Gastroesophageal sphincter (tissue), 4 donors: ENCODE measurements at regions not wholly inside any gene's neighbourhood (a gene's known extent, or its start where the extent isn't known, plus 50 kb on each side); places are given as distances from the start of the nearest gene placed in this dataset.
"Not testable (repeated sequence)": the region's sequence is repeated elsewhere in the genome, so short reads cannot be mapped to it uniquely, and the experiment has no call there.

ENCODE experiments used
- ATAC-seq: fragments of 150-250 bp; one replicate; pipeline ENCODE4 v1.9.1; 2016; ENCODE audit warnings: mild to moderate bottlenecking, moderate library complexity
- H3K27ac ChIP-seq, 4 donors: fragments of 200-600 bp; sonication (generic) in 3 of 4; 1 replicate in 3 of 4; 2 replicates in 1 of 4; pipeline ENCODE4 v1.5.1; 2016 to 2019
- H3K27me3 ChIP-seq: fragments of 200-600 bp; sonication (generic); one replicate; pipeline ENCODE4 v1.5.1; 2019
- H3K36me3 ChIP-seq, 2 donors: fragments of 200-600 bp; sonication (generic); one replicate each; pipeline ENCODE4 v1.5.1; 2019; ENCODE audit warnings: control low read depth in 1 of 2
- H3K4me1 ChIP-seq, 3 donors: fragments of 200-600 bp; sonication (generic); 1 replicate in 2 of 3; 2 replicates in 1 of 3; pipeline ENCODE4 v1.5.1; 2016 to 2019; ENCODE audit warnings: control low read depth in 2 of 3
- H3K4me3 ChIP-seq, 2 donors: fragments of 200-600 bp; sonication (generic); one replicate each; pipeline ENCODE4 v1.5.1; 2019; ENCODE audit warnings: mild to moderate bottlenecking in 1 of 2, moderate library complexity in 1 of 2
- H3K9me3 ChIP-seq, 3 donors: fragments of 200-600 bp; sonication (generic); one replicate each; pipeline ENCODE4 v1.5.1; 2017 to 2019; ENCODE audit warnings: control low read depth in 2 of 3
- CTCF ChIP-seq, 4 experiments: fragments of 200-600 bp in 2 of 4; fragments of 450-650 bp in 2 of 4; sonication (generic) in 1 of 4; IDR thresholded peaks; one replicate each; pipeline ENCODE4 v1.5.1; 2017 to 2019; ENCODE audit warnings: antibody characterized with exemption in 4 of 4, mild to moderate bottlenecking in 2 of 4, moderate library complexity in 2 of 4
- EP300 ChIP-seq: sonication (generic); formaldehyde crosslinking; IDR thresholded peaks from one replicate; pipeline ENCODE4 v1.6.1; 2017; ENCODE audit warnings: antibody characterized with exemption, mild to moderate bottlenecking
- POLR2A ChIP-seq, 2 donors: fragments of 450-650 bp; IDR thresholded peaks; one replicate each; pipeline ENCODE4 v1.6.1; 2017; ENCODE audit warnings: antibody characterized with exemption in 2 of 2, mild to moderate bottlenecking in 2 of 2, moderate library complexity in 1 of 2
- POLR2AphosphoS5 ChIP-seq: sonication (generic); formaldehyde crosslinking; IDR thresholded peaks from one replicate; pipeline ENCODE4 v1.6.1; 2017; ENCODE audit warnings: antibody characterized with exemption
- WGBS, 2 donors: methylation state at CpG; one replicate each; pipeline ENCODE4 v1.1.5; 2018; ENCODE audit warnings: low coverage in 1 of 2; 5-methylcytosine and 5-hydroxymethylcytosine counted together

- ATAC-seq = no peak
- no peak overlapping the region for H3K4me3 ChIP-seq
These were observed 385.8 kb upstream of the SMIM30 start for GRCh38 chr7:113504142-113504541.

GRCh38 chr7:113496586-113496985 is 378.2 kb upstream of the SMIM30 start:
- WGBS, 2 donors = 100% methylated on average over 1 of the region's 3 CpGs
- H3K9me3 ChIP-seq, H3K36me3 ChIP-seq, ATAC-seq, H3K27me3 ChIP-seq, H3K4me3 ChIP-seq, H3K4me1 ChIP-seq, H3K27ac ChIP-seq: not testable (repeated sequence)

More at GRCh38 chr7:113504142-113504541, 385.8 kb upstream of the SMIM30 start:
- TF ChIP-seq EP300 (no peak), POLR2AphosphoS5 (no peak)
- Histone ChIP-seq H3K27me3 (no peaks in the 10 kb centered on the region), H3K27ac (no peak overlapping the region), H3K9me3 (no peaks in the 10 kb centered on the region), H3K4me1 (no peaks in the 10 kb centered on the region), H3K36me3 (no peaks in the 10 kb centered on the region)

- WGBS, 2 donors = 27% methylated on average over 3 of the region's 8 CpGs; no CpG with 5 or more reads in 1 of the 2 donors
- ATAC-seq, H3K36me3 ChIP-seq, H3K9me3 ChIP-seq, H3K4me3 ChIP-seq, H3K27ac ChIP-seq, H3K27me3 ChIP-seq, H3K4me1 ChIP-seq: not testable (repeated sequence)
These were observed 376.6 kb upstream of the SMIM30 start for GRCh38 chr7:113494797-113495566.

- Histone ChIP-seq H3K27me3 (no peaks in the 10 kb centered on the region), H3K4me1 (no peaks in the 10 kb centered on the region), H3K4me3 (no peak overlapping the region), H3K27ac (no peak overlapping the region), H3K36me3 (no peaks in the 10 kb centered on the region), H3K9me3 (peaks cover 0 to 7% (median 0%) of the 10 kb centered on the region in 3 donors)
- no peak for ATAC-seq
- TF ChIP-seq EP300 (no peak), CTCF (IDR thresholded peaks at IDR 0.05) (no peak), POLR2A (IDR thresholded peaks at IDR 0.05) (no peak), POLR2AphosphoS5 (no peak)
- WGBS, 2 donors = 94 to 100% methylated on average over 1 to 2 of the region's 2 CpGs
These were observed 373.0 kb upstream of the SMIM30 start for GRCh38 chr7:113491305-113491704.

GRCh38 chr7:113487925-113488731 is 369.8 kb upstream of the SMIM30 start:
- no peak for TF ChIP-seq EP300
- no peak for TF ChIP-seq POLR2AphosphoS5
- TF ChIP-seq CTCF (IDR thresholded peaks at IDR 0.05) = no peak
- TF ChIP-seq POLR2A (IDR thresholded peaks at IDR 0.05) = no peak
- Histone ChIP-seq H3K4me3 (no peak overlapping the region), H3K27ac (no peak overlapping the region), H3K27me3 (no peaks in the 10 kb centered on the region), H3K9me3 (peaks cover 0 to 7% (median 0%) of the 10 kb centered on the region in 3 donors), H3K4me1 (no peaks in the 10 kb centered on the region), H3K36me3 (no peaks in the 10 kb centered on the region)
- no peak for ATAC-seq
- WGBS, 2 donors = 71 to 85% methylated on average over 1 to 2 of the region's 16 CpGs

- no peak overlapping the region for H3K4me3 ChIP-seq
- H3K27me3 ChIP-seq = no peaks in the 10 kb centered on the region
- ATAC-seq = no peak
- WGBS, 2 donors = 70 to 100% methylated on average over 2 of the region's 2 CpGs
- H3K4me1 ChIP-seq = no peaks in the 10 kb centered on the region
- TF ChIP-seq POLR2AphosphoS5 = no peak
- TF ChIP-seq POLR2A (IDR thresholded peaks at IDR 0.05) = no peak
- no peaks in the 10 kb centered on the region for H3K36me3 ChIP-seq
- peaks cover 0 to 7% (median 0%) of the 10 kb centered on the region in 3 donors for H3K9me3 ChIP-seq
- H3K27ac ChIP-seq = no peak overlapping the region
These were observed 368.2 kb upstream of the SMIM30 start for GRCh38 chr7:113486548-113486947.

- no peaks in the 10 kb centered on the region for H3K4me1 ChIP-seq
- 80 to 89% methylated on average over 3 to 4 of the region's 4 CpGs for WGBS, 2 donors
- H3K27me3 ChIP-seq = no peaks in the 10 kb centered on the region
- no peaks in the 10 kb centered on the region for H3K36me3 ChIP-seq
- peaks cover 0 to 12% (median 0%) of the 10 kb centered on the region in 3 donors for H3K9me3 ChIP-seq
- no peak overlapping the region for H3K27ac ChIP-seq
- no peak overlapping the region for H3K4me3 ChIP-seq
- TF ChIP-seq POLR2AphosphoS5 (no peak), CTCF (IDR thresholded peaks at IDR 0.05) (no peak), POLR2A (IDR thresholded peaks at IDR 0.05) (no peak), EP300 (no peak)
- ATAC-seq = no peak
These were observed 365.3 kb upstream of the SMIM30 start for GRCh38 chr7:113483657-113484056.
